Right ventricle myocardium inferior (tissue), 1 donor: ENCODE measurements at regions not wholly inside any gene's neighbourhood (a gene's known extent, or its start where the extent isn't known, plus 50 kb on each side); places are given as distances from the start of the nearest gene placed in this dataset.
A peak's percentile ranks its signal among the peaks of the same experiment; 100 is the strongest.
"Not testable (repeated sequence)": the region's sequence is repeated elsewhere in the genome, so short reads cannot be mapped to it uniquely, and the experiment has no call there.

Experiments used
- ATAC-seq: fragments of 200-7000 bp; cut with Tn5 transposase; one replicate; pipeline ENCODE4 v1.9.1; 2020; ENCODE audit warnings: mild to moderate bottlenecking, moderate library complexity
- DNase-seq: peaks from one replicate; pipeline ENCODE4 v3.0.0; 2021; ENCODE audit errors: missing footprints
- intact Hi-C: fragments of 100-400 bp; cut with DNase I; formaldehyde crosslinking; loops from one replicate; pipeline ENCODE4 v1.11.0; 2022
- donor health status: DM: no; HTN: yes; CAD: no; lungs with severe emphysema.

DNA sequence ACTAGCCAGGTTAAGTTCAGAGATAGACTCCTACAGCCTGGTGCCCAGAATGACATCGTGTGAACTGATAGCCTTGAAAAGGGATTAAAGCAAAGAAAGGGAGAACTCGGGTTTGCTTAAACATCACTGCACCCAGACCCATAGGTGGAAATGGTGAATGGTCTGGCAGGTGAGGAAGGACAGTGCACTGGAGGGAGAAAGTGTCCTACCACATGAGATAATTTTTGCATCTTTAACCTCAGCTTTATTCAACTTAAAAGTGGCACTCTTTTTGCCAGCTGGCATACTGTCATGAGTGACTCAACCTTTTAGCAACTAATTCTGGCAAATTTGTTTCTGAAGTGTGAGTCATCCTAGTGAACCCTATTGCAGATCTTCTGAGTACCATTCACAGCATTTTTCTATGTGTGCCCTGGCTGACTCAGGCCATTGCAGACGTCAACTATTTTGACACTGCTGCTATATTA, 53.0 kb upstream of the DAPP1 start:
- intact Hi-C loops, result no loop called here
- DNase-seq, result no peak
- ATAC-seq, result no peak

DNA sequence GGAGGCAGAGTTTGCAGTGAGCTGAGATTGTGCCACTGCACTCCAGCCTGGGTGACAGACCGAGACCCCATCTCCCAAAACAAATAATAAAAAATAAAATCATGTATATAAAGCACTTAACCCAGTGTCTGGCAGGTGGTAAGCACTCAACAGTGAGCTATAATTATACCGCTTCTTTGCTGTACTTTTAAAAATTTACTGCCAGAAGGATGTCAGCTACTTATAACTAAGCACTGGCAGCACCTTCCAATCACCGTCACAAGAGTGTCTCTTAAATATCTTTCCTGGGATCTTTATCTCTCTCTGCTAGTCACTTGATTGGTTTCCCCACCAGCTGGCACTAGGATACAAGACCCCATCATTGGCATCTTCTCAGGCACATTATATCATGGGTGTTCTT, 53.9 kb upstream of the DAPP1 start:
- intact Hi-C loops, result no loop called here
- ATAC-seq (no peak), DNase-seq (no peak)

DNA sequence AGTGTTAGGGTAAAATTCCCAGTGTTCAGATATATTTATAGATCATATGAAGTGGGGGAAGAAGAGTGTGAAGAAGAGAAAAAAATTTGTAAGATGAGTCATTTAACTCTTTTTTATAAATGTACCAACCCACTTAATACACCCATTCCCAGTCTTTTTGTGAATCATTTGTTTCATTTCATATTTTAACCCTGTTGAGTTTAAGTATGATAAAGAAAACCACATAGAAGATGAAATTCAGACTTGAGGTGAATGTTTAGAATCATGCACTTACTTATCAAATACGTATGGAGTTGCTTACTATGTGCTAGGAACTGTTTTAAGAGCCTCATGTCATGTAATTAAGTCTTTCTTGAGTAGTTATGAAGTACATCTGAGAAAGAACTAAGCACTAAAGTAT, 56.6 kb upstream of the DAPP1 start:
- intact Hi-C loops, result no loop called here
- no peak for ATAC-seq
- no peak for DNase-seq

DNA sequence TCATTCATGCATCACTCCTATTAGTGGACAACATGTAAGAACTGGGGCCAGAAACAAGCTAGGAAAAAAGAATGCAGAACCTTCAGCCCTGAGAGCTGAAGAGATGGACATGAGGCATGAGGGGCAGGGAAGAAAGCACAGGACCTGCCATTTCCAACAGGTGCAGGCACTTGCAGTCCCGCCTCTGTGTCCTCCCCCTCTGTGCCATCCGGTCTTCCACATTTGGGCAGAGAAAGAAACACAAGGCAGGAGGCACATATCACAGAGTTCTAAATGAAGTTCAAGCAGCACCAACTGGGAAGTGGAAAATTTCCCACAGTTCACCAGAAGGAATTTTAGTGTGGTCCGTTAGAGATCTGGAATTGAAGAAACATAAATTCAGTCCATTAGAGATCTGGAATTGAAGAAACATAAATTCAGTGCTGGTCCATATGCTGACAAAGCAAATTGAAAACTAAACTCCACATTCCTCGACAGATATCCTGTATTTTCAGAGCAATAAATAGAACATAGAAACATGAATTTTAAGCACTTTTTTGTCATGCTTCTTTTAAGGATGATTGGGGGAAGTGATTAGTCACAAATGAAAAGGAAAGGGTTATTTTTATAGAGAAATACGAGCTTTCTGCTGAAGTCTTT, 57.2 kb upstream of the DAPP1 start:
- intact Hi-C loops, result no loop called here
- DNase-seq (no peak), ATAC-seq (peak; percentile 40)

DNA sequence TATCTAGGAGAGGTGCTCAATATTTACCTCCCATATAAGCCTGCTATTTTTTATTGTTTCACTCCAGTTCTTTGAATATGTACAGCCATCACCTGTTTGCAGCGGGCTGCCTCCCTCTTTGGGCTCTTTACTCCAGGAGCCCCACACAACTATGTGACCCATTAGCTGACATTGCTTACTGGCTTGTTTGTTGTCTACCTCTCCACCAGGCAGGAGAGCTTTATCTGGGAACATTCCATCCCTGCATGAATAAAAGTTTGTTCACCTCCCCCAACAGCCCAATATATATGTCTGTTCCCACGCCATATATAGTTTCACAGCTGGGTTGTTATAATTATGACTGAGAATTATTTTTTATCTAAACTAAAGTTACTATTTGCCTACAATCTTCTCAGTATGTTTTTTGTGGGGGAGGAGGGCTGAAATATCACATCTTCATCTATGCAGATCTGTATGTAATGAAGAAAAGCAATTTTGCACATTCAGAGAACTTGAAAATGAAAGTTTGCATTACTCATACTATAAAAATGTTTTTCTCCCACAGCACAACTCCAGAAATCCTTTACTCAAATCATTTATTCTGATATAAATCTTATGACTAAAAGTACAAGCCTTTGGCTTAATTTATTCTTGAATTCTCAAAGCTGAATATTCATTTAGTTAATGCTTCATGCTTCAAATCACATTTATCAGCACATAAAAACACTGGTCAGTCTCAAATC, 61.2 kb upstream of the DAPP1 start:
- intact Hi-C loops, result no loop called here
- peak; percentile 44 for ATAC-seq
- no peak for DNase-seq

DNA sequence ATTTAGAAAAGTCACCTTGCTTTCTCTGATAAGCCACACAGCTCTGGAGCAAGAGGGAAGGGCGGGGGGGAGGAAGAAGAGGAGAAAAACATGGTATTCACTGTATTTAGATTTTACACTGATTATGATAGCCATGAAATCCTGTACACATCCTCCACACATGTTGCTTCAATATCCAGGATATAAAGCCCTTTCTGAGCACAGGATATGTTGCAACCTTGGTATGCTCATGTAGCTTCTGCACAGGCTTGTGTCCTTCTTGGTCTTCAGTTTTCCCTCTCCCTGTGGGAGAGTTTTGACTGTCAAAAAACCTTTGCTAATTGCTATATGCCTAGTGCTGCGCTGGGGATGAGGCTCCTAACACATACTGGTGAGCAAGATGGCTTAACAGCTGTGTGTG, 61.9 kb upstream of the DAPP1 start:
- DNase-seq, result no peak
- no peak for ATAC-seq
- intact Hi-C loops, result no loop called here

DNA sequence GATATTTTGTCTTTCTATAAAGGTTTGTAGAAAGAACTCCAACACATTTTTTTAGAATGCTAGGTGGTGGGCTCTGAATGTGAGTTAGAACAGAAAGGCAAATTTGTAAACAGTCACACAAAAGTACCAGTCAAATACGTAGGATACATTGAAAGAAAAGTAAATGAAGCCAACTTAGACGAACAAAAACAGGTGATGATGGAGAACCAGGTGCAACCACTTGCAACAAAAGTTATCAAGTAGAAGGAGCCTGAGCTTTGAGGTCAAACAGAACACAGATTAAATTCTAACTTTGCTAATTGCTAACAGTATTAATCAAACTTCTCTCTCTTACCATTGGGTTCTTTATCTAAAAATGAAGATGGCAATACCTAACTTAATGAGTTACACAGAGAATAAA, 62.7 kb upstream of the DAPP1 start:
- DNase-seq (no peak), ATAC-seq (no peak)
- intact Hi-C loops, result no loop called here

DNA sequence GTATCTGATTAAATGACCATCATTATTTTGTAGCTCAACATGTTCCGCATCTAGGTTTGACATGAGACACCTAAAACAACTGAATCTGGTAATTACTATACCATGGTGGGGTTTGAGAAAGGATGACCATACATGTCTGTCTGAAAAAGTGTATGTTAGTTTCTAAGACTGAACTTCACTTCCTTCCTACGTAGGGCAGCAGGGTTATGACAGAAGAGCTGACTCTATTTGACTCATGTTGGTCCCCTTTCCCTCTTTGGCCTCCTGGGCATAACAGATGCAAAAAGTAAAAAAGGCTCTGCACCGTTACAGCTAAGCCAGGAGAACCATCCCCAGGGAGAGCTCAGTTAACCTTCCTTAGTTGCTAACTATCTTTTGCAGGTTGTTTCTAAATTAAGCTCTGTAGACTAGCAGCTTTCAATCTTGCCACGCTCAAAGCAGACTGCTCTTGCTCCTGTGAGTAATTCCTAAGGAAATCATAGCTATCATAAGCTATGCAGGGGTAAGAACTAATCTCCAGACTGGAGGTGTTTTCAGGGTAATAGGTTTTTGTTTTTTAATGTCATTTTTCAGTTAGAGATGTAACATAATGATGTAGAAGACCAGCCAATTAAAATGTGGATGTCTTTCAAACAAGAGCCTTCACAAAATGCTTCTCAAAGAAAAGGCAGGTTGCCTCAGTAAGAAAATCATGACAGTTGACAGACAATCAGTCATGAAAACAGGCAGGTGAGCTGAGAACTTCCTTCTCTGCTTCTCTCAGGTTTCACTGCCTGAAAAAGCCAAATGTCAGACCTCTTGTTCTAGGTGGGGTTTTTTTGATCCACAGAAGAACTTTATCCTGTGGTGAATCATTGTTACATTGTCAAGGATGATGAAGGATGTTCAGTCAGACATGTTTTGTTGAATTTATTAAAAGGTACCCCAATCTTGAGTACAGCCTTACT, 66.9 kb upstream of the DAPP1 start:
- DNase-seq (no peak), ATAC-seq (no peak)
- intact Hi-C loops, result no loop called here

DNA sequence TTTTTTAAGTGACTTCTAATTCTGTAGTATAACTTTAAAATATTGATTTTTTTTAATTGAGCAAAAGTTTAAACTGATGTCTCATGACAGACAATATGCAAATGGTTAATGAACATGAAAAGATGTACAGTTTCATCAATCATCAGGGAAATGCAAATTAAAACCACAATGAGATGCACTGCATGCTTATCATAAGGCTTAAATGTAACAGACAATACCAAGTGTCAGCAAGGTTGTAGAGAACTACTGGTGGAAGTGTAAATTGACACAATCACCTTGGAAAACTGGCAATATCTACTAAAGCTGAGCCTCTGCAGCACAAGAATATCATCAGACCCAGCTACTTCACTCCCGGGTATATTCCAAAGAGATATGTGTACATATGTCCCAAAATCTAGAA, 70.2 kb upstream of the DAPP1 start:
- intact Hi-C loops, result no loop called here
- no peak for ATAC-seq
- DNase-seq, result no peak

DNA sequence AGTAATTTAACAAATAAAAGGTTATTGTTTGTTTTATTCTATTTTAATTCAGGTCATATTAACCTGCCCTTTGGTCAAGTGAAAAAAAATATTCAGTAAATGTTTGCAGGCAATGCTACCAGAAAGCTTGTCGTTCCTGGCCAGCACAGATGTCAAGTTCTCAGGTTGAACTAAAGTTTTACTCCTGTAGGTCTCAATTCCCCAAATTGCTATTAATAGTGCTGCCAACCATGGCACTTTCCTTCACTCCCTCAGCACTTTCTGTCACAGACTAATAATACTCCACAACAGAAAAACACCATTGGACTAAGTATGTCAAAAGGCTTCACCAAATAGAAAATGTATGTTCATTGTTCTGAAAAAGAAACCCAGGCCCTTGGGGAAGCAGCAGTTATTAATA, 79.2 kb upstream of the C4orf54 start:
- ATAC-seq, result no peak

DNA sequence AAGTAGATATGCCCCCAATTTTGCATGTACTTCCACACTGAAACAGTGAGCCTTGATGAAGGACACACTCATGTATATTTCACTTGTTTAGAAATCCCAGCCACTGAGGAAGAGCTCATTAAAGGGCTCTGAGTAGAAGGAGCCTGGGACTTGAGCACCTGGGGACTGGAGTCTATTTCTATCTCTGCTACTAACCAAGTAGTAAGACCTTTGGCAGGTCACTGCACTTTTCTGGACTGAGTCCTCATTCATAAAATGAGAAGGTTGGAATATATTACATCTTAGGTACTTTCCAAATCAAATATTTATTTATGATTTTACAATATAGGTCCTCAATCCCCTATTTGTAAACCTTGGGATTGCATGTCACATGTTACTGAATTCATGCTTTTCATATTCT, 78.2 kb upstream of the C4orf54 start:
- DNase-seq (no peak), ATAC-seq (no peak)
- intact Hi-C loops, result no loop called here

More for the DNA sequence above, 79.2 kb upstream of the C4orf54 start:
- DNase-seq, result no peak
- intact Hi-C loops, result no loop called here

DNA sequence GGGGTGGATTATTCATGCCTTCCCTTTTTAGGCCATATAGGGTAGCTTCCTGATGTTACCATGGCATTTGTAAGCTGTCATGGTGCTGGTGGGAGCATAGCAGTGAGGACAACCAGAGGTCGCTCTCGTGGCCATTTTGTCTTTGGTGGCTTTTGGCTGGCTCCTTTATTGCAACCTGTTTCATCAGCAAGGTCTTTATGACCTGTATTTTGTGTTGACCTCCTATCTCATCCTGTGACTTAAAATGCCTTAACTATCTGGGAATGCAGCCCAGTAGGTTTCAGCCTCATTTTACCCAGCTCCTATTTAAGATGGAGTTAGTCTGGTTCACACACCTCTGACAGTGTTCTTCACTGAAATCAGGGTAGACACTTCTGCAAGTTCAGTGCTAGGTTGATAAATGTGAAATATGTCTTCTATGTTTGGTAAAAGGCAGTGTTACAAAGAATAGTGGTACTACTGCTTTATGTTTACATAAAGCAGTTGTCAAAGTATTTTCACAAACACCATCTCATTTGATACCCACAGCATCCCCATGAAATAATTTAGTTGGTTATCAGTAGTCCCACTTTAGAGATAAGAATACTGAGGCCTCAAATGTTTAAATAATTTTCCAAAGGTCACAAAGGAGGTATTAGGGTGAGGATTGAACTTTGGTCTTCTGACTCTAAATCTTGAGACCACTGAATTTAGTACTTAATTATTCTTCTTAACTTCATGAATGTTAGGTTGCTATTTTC, 77.1 kb upstream of the C4orf54 start:
- DNase-seq (no peak), ATAC-seq (no peak)
- intact Hi-C loops, result no loop called here

DNA sequence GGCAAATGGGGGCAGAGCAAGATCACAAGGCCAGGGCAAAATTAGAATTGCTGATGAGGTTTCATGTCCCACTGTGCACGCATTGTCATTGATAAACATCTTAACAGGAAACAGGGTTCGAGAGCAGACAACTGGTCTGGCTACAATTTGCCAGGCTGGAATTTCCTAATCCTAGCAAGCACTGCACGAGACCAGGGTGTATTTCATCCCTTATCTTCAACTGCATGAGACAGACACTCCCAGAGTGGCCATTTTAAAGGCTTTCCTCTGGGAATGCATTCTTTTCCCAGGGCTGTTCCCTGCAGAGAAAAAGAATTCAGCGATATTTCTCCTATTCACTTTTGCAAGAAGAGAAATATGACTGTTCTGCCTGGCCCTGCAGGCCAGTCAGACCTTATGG, 75.8 kb upstream of the C4orf54 start:
- ATAC-seq, DNase-seq, intact Hi-C loops: not testable (repeated sequence)

DNA sequence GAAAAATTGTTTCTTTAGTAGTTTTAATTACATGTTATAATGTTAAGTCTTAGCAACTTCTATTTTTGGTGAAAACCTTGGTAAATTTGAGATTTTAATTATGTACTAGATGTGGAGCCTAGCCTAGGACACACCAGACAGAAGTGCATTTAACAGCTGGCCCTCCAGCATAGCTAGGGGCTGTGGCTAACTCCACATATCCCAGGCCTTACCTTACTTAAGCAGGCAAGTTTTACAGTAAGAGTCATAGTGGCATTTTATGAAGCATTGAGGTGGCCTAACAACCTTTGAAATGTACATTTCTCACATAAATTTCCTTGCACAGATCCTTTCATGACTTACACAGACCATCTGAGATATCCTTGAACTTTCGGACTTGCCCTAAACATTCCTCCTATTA, 71.6 kb upstream of the C4orf54 start:
- intact Hi-C loops, result no loop called here
- ATAC-seq, result no peak
- no peak for DNase-seq

DNA sequence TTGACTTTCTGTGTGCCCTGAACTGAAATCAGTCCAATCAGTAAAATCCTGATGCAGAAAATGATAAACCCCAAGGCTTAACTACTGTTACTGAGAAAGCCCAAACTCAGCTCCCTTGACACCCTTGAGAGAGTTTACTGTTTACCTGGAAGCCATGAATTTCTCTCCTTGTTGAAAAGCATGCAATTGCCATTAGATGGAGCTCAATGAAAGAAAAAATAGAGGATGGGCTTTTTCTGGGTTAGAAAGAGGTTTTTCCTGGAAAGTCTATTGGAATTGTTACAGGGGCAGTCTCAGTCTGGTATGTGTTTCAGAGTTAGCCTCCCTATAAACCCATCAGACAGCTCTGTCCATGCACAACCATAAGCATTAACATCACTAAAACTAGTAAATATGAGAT, 66.4 kb upstream of the C4orf54 start:
- intact Hi-C loops, result loop anchor here (5.0 kb wide), 3 partner anchors 42 to 107 kb away; partner anchors contain the start of gene C4orf54
- ATAC-seq, result no peak
- DNase-seq, result no peak

DNA sequence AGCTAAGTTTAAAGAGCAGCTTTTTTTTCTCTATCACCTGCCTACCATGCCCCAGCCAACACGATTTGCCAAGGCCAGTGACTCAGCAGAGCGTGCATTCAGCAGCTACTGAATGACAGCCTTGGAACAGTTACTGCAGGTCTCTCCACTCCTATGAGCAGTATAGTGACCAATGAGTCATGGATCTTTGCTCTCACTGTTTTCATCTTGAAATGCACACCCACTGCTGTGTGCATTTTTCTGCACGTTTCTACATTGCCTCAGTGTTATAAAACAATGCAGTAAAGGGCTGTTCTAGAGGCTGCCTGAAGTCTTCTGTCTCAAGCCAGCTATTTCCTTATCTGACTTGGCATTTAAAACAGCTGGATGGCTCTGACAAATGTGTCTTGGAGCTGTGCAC, 66.0 kb upstream of the C4orf54 start:
- DNase-seq (peak; percentile 63), ATAC-seq (peak; percentile 93)
- intact Hi-C loops, result loop anchor here (2.0 to 5.0 kb wide), 5 partner anchors 41 to 159 kb away; partner anchors contain the start of genes C4orf54 and TRMT10A

DNA sequence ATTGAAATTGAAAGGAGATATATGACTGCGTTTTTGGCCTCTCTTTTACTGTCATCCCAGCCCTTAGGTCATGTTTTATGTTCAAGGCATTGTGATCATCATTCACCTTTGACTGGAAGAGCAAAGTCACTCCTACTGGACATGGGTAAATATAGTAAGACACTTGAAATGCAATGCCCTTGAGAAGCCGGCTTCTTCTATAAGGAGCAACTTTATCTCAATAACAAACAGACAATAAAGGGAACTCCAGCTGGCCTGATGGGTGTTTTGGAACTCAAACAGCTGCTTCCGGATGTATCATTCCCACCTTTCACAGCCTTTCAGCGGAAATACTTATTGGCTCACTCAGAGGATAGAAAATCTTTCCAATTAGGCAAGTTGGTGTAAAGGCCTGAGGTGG, 65.1 kb upstream of the C4orf54 start:
- DNase-seq (no peak), ATAC-seq (peak; percentile 40)
- intact Hi-C loops, result loop anchor here (2.0 to 5.0 kb wide), 5 partner anchors 40 to 158 kb away; partner anchors contain the start of genes C4orf54 and TRMT10A

DNA sequence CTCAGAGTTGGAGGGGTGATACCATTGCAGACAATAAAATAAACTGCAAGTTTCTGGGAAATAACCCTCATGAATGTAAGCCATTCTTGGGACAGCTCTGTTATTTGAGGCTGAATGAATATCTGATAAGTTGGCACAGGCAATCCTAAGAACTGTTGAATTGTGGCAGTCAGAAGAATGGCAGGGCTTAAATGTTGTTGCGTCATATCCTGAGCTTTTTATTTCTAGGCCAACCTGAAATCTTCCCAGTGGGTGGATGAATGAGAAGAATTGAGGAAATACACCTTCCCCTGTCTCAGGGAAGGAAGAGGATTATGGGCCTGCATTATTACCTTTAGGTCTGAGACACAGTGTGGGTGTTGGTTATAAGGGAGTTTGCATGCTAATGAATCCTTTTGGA, 64.4 kb upstream of the C4orf54 start:
- no peak for ATAC-seq
- intact Hi-C loops, result loop anchor here (2.0 to 5.0 kb wide), 5 partner anchors 40 to 157 kb away; partner anchors contain the start of genes C4orf54 and TRMT10A
- DNase-seq, result no peak

DNA sequence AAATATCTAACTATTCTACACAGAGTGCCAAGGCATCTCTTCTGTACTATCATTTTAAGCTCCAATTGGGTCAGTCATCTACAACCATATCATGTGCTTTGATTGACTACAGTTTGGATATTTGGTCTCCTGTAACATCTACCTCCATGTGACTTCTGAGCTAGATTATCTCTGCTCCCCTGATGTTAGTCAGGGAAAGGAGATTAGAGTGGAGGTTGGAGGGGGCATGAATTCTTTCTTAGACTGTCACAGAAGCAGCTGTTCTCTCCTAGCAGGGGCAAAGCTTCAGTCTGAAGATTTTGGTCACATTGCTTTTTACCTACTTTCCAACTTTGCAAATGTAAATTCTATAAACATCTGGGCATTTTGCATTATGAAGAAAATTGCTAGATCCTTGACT, 62.6 kb upstream of the C4orf54 start:
- no peak for DNase-seq
- intact Hi-C loops, result loop anchor here (1.0 to 5.0 kb wide), 4 partner anchors 38 to 103 kb away; partner anchors contain the start of gene C4orf54
- ATAC-seq, result no peak
